Epithelial cell of esophagus (primary cell): ENCODE measurements at regions not wholly inside any gene's neighbourhood (a gene's known extent, or its start where the extent isn't known, plus 50 kb on each side); places are given as distances from the start of the nearest gene placed in this dataset.

Experiments used
- DNase-seq: peaks from one replicate; pipeline ENCODE4 v3.0.0; 2010; ENCODE audit warnings: low read depth
- H3K4me3 ChIP-seq: 2 replicates; pipeline ENCODE4 v1.5.1; 2011; ENCODE audit warnings: mild to moderate bottlenecking, low read length, control low read depth
- CTCF ChIP-seq: IDR thresholded peaks from 2 replicates; pipeline ENCODE4 v1.5.1; 2011; ENCODE audit warnings: low read depth, mild to moderate bottlenecking, low read length, control low read depth, inconsistent platforms; ENCODE audit not compliant: insufficient read depth; ENCODE audit errors: missing control alignments

GRCh38 chr12:74791365-74791764 lies 253.7 kb downstream of the ATXN7L3B start:
- H3K4me3 ChIP-seq = no peak overlapping the region
- no peak for TF ChIP-seq CTCF
- DNase-seq = no peak

GRCh38 chr12:74794522-74794921 lies 256.9 kb downstream of the ATXN7L3B start:
- no peak for TF ChIP-seq CTCF
- no peak overlapping the region for H3K4me3 ChIP-seq
- peak; percentile 5 for DNase-seq

GRCh38 chr12:74801625-74802024 lies 264.0 kb downstream of the ATXN7L3B start:
- DNase-seq = peak; percentile 50
- H3K4me3 ChIP-seq = no peak overlapping the region
- no peak for TF ChIP-seq CTCF

- DNase-seq = no peak
- TF ChIP-seq CTCF = no peak
- no peak overlapping the region for H3K4me3 ChIP-seq
These were observed 279.0 kb downstream of the ATXN7L3B start for GRCh38 chr12:74816398-74817175.

GRCh38 chr12:74817499-74817898 lies 279.9 kb downstream of the ATXN7L3B start:
- DNase-seq = no peak
- H3K4me3 ChIP-seq = no peak overlapping the region
- no peak for TF ChIP-seq CTCF

- no peak for DNase-seq
- no peak overlapping the region for H3K4me3 ChIP-seq
- TF ChIP-seq CTCF = no peak
These were observed 280.8 kb downstream of the ATXN7L3B start for GRCh38 chr12:74818412-74818811.

- no peak overlapping the region for H3K4me3 ChIP-seq
- no peak for DNase-seq
- no peak for TF ChIP-seq CTCF
These were observed 282.7 kb downstream of the ATXN7L3B start for GRCh38 chr12:74820324-74820723.
